ENCODE measurements at regions not wholly inside any gene's neighbourhood (a gene's known extent, or its start where the extent isn't known, plus 50 kb on each side); places are given as distances from the start of the nearest gene placed in this dataset.
A peak's percentile ranks its signal among the peaks of the same experiment; 100 is the strongest.

- DNase-seq: no peak
Measured at GRCh38 chr18:10035281-10035991, 121.6 kb downstream of the VAPA start.

- no peak for DNase-seq
Measured at GRCh38 chr18:10036479-10036878, 122.7 kb downstream of the VAPA start.

GRCh38 chr18:10037181-10037580 is 123.4 kb downstream of the VAPA start:
- DNase-seq: no peak

- peak; percentile 2 for DNase-seq
Measured at GRCh38 chr18:10038268-10038667, 124.5 kb downstream of the VAPA start.

GRCh38 chr18:10040287-10041011 is 126.6 kb downstream of the VAPA start:
- no peak for DNase-seq

GRCh38 chr18:10041180-10041579 is 127.4 kb downstream of the VAPA start:
- DNase-seq: no peak

GRCh38 chr18:10042492-10042891 is 128.7 kb downstream of the VAPA start:
- DNase-seq: no peak

- DNase-seq: no peak
Measured at GRCh38 chr18:10044054-10044453, 130.2 kb downstream of the VAPA start.

GRCh38 chr18:10045296-10045891 is 131.6 kb downstream of the VAPA start:
- DNase-seq: no peak

GRCh38 chr18:10046178-10046807 is 132.5 kb downstream of the VAPA start:
- no peak for DNase-seq

GRCh38 chr18:10047237-10047636 is 133.4 kb downstream of the VAPA start:
- no peak for DNase-seq

- DNase-seq: no peak
Measured at GRCh38 chr18:10049747-10050146, 135.9 kb downstream of the VAPA start.

- DNase-seq: no peak
Measured at GRCh38 chr18:10050956-10051355, 137.1 kb downstream of the VAPA start.

GRCh38 chr18:10051877-10052631 is 138.2 kb downstream of the VAPA start:
- DNase-seq: no peak

- no peak for DNase-seq
Measured at GRCh38 chr18:10052871-10053270, 139.1 kb downstream of the VAPA start.

GRCh38 chr18:10053861-10054260 is 140.0 kb downstream of the VAPA start:
- no peak for DNase-seq

GRCh38 chr18:10054366-10054765 is 140.6 kb downstream of the VAPA start:
- no peak for DNase-seq

- DNase-seq: no peak
Measured at GRCh38 chr18:10055125-10055750, 141.4 kb downstream of the VAPA start.

- DNase-seq: no peak
Measured at GRCh38 chr18:10056506-10056905, 142.7 kb downstream of the VAPA start.

GRCh38 chr18:10057401-10057893 is 143.6 kb downstream of the VAPA start:
- DNase-seq: no peak

GRCh38 chr18:10057894-10058791 is 144.3 kb downstream of the VAPA start:
- no peak for DNase-seq

Data from activated CD4-positive, alpha-beta T cell treated with anti-CD3 and anti-CD28 coated beads, Interleukin-10, Interleukin-2, amounts not matched to agents 100 ng/mL and 50 ng/mL, durations not matched to agents 16 hours and 8 hours (primary cell).